SK-N-DZ (cell line): ENCODE measurements at regions not wholly inside any gene's neighbourhood (a gene's known extent, or its start where the extent isn't known, plus 50 kb on each side); places are given as distances from the start of the nearest gene placed in this dataset.
A peak's percentile ranks its signal among the peaks of the same experiment; 100 is the strongest.
"Not testable (repeated sequence)": the region's sequence is repeated elsewhere in the genome, so short reads cannot be mapped to it uniquely, and the experiment has no call there.

Source experiments
- DNase-seq: peaks from one replicate; pipeline ENCODE4 v3.0.0-alpha.2; 2015; ENCODE audit warnings: low spot score

- DNase-seq, result not testable (repeated sequence)
Measured at GRCh38 chr21:27338007-27338406, 371.1 kb upstream of the ADAMTS5 start.

GRCh38 chr21:27333096-27333495 is 366.2 kb upstream of the ADAMTS5 start:
- no peak for DNase-seq

DNA sequence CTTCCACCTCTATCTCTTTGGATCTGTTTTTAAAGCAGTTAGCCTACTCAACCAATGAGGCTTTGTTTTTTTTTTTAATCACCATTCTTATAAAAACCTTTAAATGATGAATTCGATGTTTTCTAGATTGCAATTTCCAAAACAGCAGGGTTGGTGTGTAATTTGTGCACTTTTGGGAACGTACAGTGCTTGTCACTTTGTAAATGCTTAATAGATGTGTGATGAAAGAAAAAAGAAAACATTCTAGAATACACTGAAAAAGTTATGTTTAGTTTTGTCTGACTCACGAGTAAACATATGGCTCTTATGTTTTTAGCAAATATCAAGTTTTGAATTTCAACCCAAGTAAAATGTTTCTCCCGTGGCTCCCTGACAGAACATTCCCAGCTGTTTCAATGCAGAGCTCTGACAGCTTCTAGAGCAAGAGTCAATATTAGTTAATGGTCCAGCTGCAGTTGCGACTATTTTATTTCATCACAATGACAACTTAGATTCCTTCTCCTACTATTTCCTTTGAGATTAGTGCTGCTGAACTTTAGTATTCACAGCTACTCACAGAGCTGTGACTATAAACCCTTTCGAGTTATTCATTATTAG is 362.5 kb upstream of the ADAMTS5 start:
- no peak for DNase-seq

GRCh38 chr21:27326301-27326700 is 359.4 kb upstream of the ADAMTS5 start:
- no peak for DNase-seq

DNA sequence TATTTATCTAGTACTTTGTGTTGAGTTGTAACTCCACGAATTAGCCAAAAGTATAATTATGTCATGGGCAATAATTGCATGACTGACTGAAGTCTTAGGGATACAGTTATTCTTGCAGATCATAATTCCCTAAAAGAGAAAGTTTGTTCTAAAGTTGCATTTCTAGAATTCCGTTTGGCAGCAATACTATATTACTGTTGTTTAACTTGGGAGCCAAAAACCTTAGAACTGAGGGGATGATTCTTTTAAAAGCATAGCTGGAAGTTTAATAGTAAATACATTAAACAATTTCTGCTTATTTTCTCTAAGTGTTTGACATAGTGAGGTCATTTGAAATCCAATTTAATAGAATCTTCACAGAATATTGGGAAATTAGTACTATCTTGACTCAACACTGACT is 356.4 kb upstream of the ADAMTS5 start:
- DNase-seq, result no peak

DNA sequence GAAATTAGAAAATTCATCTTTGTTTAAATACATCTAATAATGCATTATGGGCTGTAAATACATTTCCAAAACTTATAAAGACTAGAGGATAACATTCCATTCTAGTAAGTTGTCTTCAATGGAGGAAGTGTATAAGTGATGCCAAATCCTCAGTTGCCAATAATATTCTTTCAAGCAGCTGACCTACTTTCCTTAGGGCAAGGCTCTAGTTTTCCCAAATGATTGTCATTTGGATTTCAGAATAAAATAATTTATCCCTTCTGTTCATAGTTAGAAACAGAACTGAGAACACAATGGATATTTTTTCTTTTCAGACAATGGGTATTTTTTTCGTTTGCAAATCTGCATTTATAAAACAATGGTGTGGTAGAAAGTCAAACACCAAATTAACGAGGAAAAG is 354.9 kb upstream of the ADAMTS5 start:
- no peak for DNase-seq

GRCh38 chr21:27320868-27321267 is 354.0 kb upstream of the ADAMTS5 start:
- DNase-seq, result no peak

DNA sequence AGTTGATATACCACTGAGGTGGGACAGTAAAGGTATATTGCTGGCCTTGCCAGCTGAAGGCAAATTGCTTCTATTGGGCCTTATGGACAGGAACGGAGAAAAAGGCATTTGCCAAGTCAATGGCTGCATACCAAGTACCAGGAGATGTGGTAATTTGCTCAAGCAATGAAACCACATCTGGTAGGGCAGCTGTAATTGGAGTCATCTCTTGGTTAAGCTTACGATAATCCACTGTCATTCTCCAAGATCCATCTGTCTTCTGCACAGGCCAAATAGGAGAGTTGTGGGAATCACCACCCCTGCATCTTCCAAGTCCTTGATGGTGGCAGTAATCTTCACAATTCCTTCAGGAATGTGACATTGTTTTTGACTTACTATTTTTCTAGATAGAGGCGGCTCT is 350.7 kb upstream of the ADAMTS5 start:
- DNase-seq, result not testable (repeated sequence)

- DNase-seq, result no peak
Measured at GRCh38 chr21:27315373-27315772, 348.5 kb upstream of the ADAMTS5 start.

GRCh38 chr21:27314131-27314530 is 347.2 kb upstream of the ADAMTS5 start:
- DNase-seq, result no peak

GRCh38 chr21:27306791-27307775 is 340.2 kb upstream of the ADAMTS5 start:
- DNase-seq, result no peak

GRCh38 chr21:27306206-27306605 is 339.3 kb upstream of the ADAMTS5 start:
- no peak for DNase-seq

GRCh38 chr21:27301220-27301619 is 334.3 kb upstream of the ADAMTS5 start:
- no peak for DNase-seq

- DNase-seq, result no peak
Measured at GRCh38 chr21:27300770-27301169, 333.9 kb upstream of the ADAMTS5 start.

DNA sequence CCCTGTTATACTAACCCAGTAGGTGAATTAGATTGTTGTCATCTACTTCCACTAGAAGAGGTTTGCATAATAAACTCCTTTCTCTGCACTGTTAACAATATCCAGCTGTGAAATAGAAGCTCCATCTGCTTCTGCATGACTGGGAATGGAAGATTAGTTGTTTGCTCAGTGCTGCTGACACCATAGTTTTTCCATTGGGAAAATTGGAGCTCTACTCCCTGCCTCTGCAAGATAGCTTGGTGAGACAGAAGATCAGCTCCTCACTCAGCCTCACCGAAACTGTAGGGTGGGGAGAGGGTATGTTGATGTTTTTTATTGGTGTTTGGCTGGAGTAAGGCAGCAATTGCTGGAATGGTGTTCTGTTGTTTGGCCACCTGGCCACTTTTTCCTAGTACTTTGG is 331.6 kb upstream of the ADAMTS5 start:
- no peak for DNase-seq

GRCh38 chr21:27293239-27293638 is 326.4 kb upstream of the ADAMTS5 start:
- no peak for DNase-seq

- no peak for DNase-seq
Measured at GRCh38 chr21:27292783-27293182, 325.9 kb upstream of the ADAMTS5 start.

DNA sequence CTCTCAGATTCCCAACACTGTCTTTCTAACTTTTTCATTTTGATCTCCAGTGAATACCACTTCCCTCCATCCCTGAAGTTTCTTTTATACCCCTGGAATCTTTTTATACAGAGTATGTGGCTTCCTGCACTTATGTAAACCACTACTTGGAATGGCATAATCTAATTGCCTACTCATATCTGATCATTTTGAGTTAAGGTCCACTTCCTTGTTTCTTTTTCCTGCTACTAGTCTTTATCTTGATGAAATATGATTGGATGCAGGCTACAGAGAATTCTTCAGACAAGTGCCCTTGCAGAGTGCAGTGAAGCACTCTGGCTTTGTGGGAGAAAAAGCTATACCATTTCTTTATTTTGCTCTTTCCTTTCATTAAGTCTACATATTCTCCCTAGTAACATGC is 325.3 kb upstream of the ADAMTS5 start:
- peak; percentile 80 for DNase-seq

- DNase-seq, result no peak
Measured at GRCh38 chr21:27291006-27291405, 324.1 kb upstream of the ADAMTS5 start.

DNA sequence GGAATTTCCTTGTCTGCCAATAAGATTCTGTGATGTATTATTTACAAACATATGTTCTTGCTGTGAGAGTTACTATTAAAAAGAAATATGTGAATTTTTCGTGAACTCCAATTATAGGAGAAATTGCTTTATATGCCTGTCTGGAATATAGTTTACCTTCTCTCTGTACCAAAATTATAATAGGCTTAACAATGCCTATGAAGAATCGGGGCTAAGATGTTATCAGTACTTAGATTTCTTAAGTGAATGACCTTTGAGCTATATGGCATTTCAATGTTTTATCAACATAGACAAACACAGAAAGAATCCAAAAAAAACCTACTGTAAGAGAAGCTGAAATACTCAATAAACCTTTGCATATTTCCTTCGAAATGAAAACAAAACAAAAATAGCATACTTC is 323.1 kb upstream of the ADAMTS5 start:
- no peak for DNase-seq

- no peak for DNase-seq
Measured at GRCh38 chr21:27286760-27287159, 319.9 kb upstream of the ADAMTS5 start.

DNA sequence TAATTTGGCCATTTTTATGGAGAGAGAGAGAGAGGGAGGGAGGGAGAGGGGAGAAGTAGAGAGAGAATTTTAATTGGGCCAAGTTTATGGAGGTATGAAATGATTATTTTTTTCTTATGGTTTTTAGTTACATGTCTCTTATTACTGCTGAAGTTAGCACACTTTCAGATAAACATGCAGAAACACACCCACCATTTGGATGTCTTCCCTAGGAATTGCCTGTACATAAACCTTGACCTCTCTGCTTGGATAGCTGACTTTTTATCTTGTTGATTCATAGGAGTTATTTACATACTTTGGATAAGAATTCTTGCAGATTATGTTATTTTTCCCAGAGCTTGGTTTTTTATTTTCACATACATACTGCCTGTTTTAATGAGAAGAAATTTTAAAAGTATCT is 310.2 kb upstream of the ADAMTS5 start:
- no peak for DNase-seq

- no peak for DNase-seq
Measured at GRCh38 chr21:27275294-27275927, 308.5 kb upstream of the ADAMTS5 start.
